Trophoblast cell (in vitro differentiated cells and primary cell): ENCODE measurements at regions not wholly inside any gene's neighbourhood (a gene's known extent, or its start where the extent isn't known, plus 50 kb on each side); places are given as distances from the start of the nearest gene placed in this dataset.
A peak's percentile ranks its signal among the peaks of the same experiment; 100 is the strongest.
"Not testable (repeated sequence)": the region's sequence is repeated elsewhere in the genome, so short reads cannot be mapped to it uniquely, and the experiment has no call there.

Experiments
- DNase-seq, 2 donors: peaks; one replicate each; pipeline ENCODE4 v3.0.0-alpha.2; 2016
- H2AFZ ChIP-seq: 2 replicates; pipeline ENCODE4 v1.6.1; 2013; ENCODE audit warnings: low read length, moderate library complexity, mild to moderate bottlenecking; ENCODE audit not compliant: insufficient read depth, poor library complexity
- H2AK5ac ChIP-seq: 2 replicates; pipeline ENCODE4 v1.6.1; 2013; ENCODE audit warnings: mild to moderate bottlenecking, low read length
- H2BK120ac ChIP-seq: 2 replicates; pipeline ENCODE4 v1.6.1; 2013; ENCODE audit warnings: low read length, mild to moderate bottlenecking, moderate library complexity; ENCODE audit not compliant: insufficient read depth, poor library complexity
- H2BK12ac ChIP-seq: 2 replicates; pipeline ENCODE4 v1.6.1; 2013; ENCODE audit warnings: mild to moderate bottlenecking, low read length, moderate library complexity
- H2BK5ac ChIP-seq: 2 replicates; pipeline ENCODE4 v1.6.1; 2013; ENCODE audit warnings: low read length, low read depth, moderate library complexity, mild to moderate bottlenecking; ENCODE audit not compliant: poor library complexity
- H3K14ac ChIP-seq: 2 replicates; pipeline ENCODE4 v1.6.1; 2013; ENCODE audit warnings: mild to moderate bottlenecking, low read length
- H3K18ac ChIP-seq: 2 replicates; pipeline ENCODE4 v1.6.1; 2013; ENCODE audit warnings: mild to moderate bottlenecking, low read length
- H3K23ac ChIP-seq: 2 replicates; pipeline ENCODE4 v1.6.1; 2013; ENCODE audit warnings: low read length
- H3K27ac ChIP-seq: 2 replicates; pipeline ENCODE4 v1.5.1; 2013; ENCODE audit warnings: low read depth, mild to moderate bottlenecking, inconsistent platforms, low read length, moderate library complexity
- H3K27me3 ChIP-seq: 2 replicates; pipeline ENCODE4 v1.6.1; 2013; ENCODE audit warnings: inconsistent platforms, mild to moderate bottlenecking, low read length, moderate library complexity; ENCODE audit not compliant: insufficient read depth
- H3K36me3 ChIP-seq, 2 experiments: 1 replicate in 1 of 2; 2 replicates in 1 of 2; pipeline ENCODE4 v1.6.1; 2013; ENCODE audit warnings: low read length in 2 of 2, mild to moderate bottlenecking in 2 of 2, moderate library complexity in 1 of 2; ENCODE audit not compliant: insufficient read depth in 2 of 2, control insufficient read depth in 1 of 2
- H3K4ac ChIP-seq: 2 replicates; pipeline ENCODE4 v1.6.1; 2013; ENCODE audit warnings: low read depth, mild to moderate bottlenecking, low read length, moderate library complexity
- H3K4me1 ChIP-seq, 2 experiments: 1 replicate in 1 of 2; 2 replicates in 1 of 2; pipeline ENCODE4 v1.6.1; 2013; ENCODE audit warnings: low read length in 2 of 2, mild to moderate bottlenecking in 2 of 2, moderate library complexity in 1 of 2; ENCODE audit not compliant: insufficient read depth in 2 of 2, control insufficient read depth in 1 of 2
- H3K4me2 ChIP-seq: 2 replicates; pipeline ENCODE4 v1.6.1; 2013; ENCODE audit warnings: inconsistent platforms, mild to moderate bottlenecking, low read length, moderate library complexity
- H3K4me3 ChIP-seq: 2 replicates; pipeline ENCODE4 v1.5.1; 2013; ENCODE audit warnings: mild to moderate bottlenecking, low read depth, low read length, inconsistent platforms
- H3K79me1 ChIP-seq: one replicate; pipeline ENCODE4 v1.6.1; 2013; ENCODE audit warnings: low read length
- H3K79me2 ChIP-seq: 2 replicates; pipeline ENCODE4 v1.6.1; 2013; ENCODE audit warnings: low read length, mild to moderate bottlenecking; ENCODE audit not compliant: control insufficient read depth, insufficient read depth, poor library complexity
- H3K9ac ChIP-seq: 2 replicates; pipeline ENCODE4 v1.6.1; 2013; ENCODE audit warnings: mild to moderate bottlenecking, low read length
- H3K9me3 ChIP-seq: 2 replicates; pipeline ENCODE4 v1.6.1; 2013; ENCODE audit warnings: low read depth, mild to moderate bottlenecking, control low read depth, inconsistent platforms, low read length; ENCODE audit not compliant: insufficient read depth
- H4K12ac ChIP-seq: 2 replicates; pipeline ENCODE4 v1.6.1; 2013; ENCODE audit warnings: low read depth, mild to moderate bottlenecking, low read length, moderate library complexity
- H4K8ac ChIP-seq: 2 replicates; pipeline ENCODE4 v1.6.1; 2013; ENCODE audit warnings: low read depth, mild to moderate bottlenecking, low read length, moderate library complexity
- H4K91ac ChIP-seq: one replicate; pipeline ENCODE4 v1.6.1; 2013; ENCODE audit warnings: low read depth, mild to moderate bottlenecking, low read length, moderate library complexity
- WGBS: extraction: QIAGEN DNeasy Blood & Tissue Kit; methylation state at CpG from one replicate; pipeline ENCODE4 v1.1.7; 2013; ENCODE audit warnings: missing lambda C conversion rate; ENCODE audit not compliant: insufficient read length, insufficient coverage; ENCODE audit errors: extremely low coverage; 5-methylcytosine and 5-hydroxymethylcytosine counted together

DNA sequence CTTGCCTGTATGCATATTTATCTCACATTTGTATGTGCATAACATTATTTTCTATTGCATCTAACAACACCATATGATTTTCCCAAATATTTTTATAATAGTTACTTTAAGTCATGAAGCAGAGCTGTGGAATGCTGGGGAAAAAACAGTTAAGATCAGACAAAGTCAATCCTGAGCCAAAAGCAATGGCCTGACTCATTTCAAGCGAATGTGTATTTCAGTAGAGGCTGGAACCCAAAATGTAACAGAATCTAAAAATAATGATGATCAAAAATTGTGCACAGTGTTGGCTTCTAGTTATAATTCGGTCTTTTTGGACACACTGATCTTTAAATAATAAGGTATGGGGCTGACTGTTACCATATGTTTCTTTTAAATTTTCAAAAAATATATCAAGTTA is 516.2 kb upstream of the ADGRL3 start:
- Histone ChIP-seq H3K4me3 (no peak overlapping the region), H3K4me1 (no peaks in the 10 kb centered on the region), H4K91ac (no peak overlapping the region), H3K27me3 (no peaks in the 10 kb centered on the region), H2AFZ (no peak overlapping the region), H2BK12ac (no peak overlapping the region), H3K4me2 (no peak overlapping the region), H3K4ac (no peak overlapping the region), H4K8ac (no peak overlapping the region), H3K79me1 (no peaks in the 10 kb centered on the region), H4K12ac (no peak overlapping the region), H3K9me3 (no peaks in the 10 kb centered on the region), H2BK120ac (no peak overlapping the region), H2AK5ac (no peak overlapping the region), H3K36me3 (no peaks in the 10 kb centered on the region), H3K18ac (no peak overlapping the region), H3K23ac (no peak overlapping the region), H2BK5ac (no peak overlapping the region), H3K9ac (no peak overlapping the region), H3K14ac (no peak overlapping the region), H3K27ac (no peak overlapping the region), H3K79me2 (no peaks in the 10 kb centered on the region)
- no peak for DNase-seq
- WGBS = no CpG with 5 or more reads among the region's 2 CpGs

DNA sequence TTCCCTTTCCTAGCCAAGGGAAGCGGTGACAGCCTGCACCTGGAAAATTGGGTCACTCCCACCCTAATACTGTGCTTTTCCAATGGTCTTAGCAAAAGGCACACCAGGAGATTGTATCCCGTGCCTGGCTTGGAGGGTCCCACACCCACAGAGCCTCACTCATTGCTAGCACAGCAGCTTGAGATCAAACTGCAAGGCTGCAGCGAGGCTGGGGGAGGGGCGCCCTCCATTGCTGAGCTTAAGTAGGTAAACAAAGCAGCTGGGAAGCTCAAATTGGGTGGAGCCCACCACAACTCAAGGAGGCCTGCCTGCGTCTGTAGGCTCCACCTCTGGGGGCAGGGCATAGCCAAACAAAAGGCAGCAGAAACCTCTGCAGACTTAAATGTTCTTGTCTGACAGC is 504.1 kb upstream of the ADGRL3 start:
- H3K23ac ChIP-seq, H3K4me1 ChIP-seq, H3K36me3 ChIP-seq, H2BK12ac ChIP-seq, H3K9me3 ChIP-seq, H2AFZ ChIP-seq, H4K12ac ChIP-seq, H2BK5ac ChIP-seq, H2BK120ac ChIP-seq, DNase-seq, H3K14ac ChIP-seq, H2AK5ac ChIP-seq, H3K79me1 ChIP-seq, H3K18ac ChIP-seq, H3K9ac ChIP-seq, H3K27me3 ChIP-seq, H3K27ac ChIP-seq, H3K79me2 ChIP-seq, H4K8ac ChIP-seq, H3K4ac ChIP-seq, H4K91ac ChIP-seq, H3K4me3 ChIP-seq, H3K4me2 ChIP-seq: not testable (repeated sequence)
- WGBS = no CpG with 5 or more reads among the region's 5 CpGs

DNA sequence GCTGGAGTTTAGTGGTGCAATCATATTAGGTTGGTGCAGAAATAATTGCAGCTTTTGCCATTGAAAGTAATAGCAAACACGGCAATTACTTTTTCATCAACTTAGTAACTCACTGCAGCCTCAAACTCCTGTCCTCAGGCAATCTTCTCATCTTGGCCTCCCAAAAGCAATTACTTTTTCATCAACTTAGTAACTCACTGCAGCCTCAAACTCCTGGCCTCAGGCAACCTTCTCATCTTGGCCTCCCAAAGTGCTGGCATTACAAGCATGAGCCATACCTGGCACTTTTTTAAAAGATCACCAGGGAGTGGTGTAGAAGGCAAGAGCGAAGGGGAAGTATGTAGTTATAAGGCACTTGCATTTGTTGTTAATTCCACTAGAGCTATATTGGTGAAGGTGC is 491.1 kb upstream of the ADGRL3 start:
- Histone ChIP-seq H3K9ac (no peak overlapping the region), H3K4me1 (no peaks in the 10 kb centered on the region), H2BK5ac (no peak overlapping the region), H4K91ac (no peak overlapping the region), H3K36me3 (no peaks in the 10 kb centered on the region), H3K14ac (no peak overlapping the region), H3K4me3 (no peak overlapping the region), H2BK120ac (no peak overlapping the region), H3K79me2 (no peaks in the 10 kb centered on the region), H3K27ac (no peak overlapping the region), H3K79me1 (no peaks in the 10 kb centered on the region), H4K12ac (no peak overlapping the region), H2AFZ (no peak overlapping the region), H3K9me3 (no peaks in the 10 kb centered on the region), H2BK12ac (no peak overlapping the region), H2AK5ac (no peak overlapping the region), H3K27me3 (no peaks in the 10 kb centered on the region), H3K4ac (no peak overlapping the region), H4K8ac (no peak overlapping the region), H3K18ac (no peak overlapping the region), H3K23ac (no peak overlapping the region), H3K4me2 (no peak overlapping the region)
- WGBS = no CpG with 5 or more reads among the region's 2 CpGs
- DNase-seq = peak in 1 of 2 donors; percentile 11

DNA sequence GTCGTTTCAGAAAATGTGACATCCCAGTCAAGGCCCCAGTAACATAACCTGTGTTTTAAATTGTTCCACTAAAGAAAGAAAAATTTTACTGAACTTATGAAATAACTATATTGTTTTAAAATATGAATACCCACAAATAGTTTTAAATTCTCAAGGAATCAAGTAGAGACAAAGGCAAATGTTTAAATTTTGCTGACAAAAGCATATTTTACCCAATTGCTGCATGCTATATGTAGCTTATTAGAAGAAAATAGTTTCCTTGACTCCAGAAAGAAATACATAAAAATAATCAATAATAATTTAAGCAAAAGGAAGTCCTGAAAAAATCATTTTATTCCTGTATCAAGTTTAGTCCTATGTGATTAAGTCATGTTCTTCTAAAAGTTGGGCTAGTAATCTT is 481.3 kb upstream of the ADGRL3 start:
- Histone ChIP-seq H3K9me3 (no peaks in the 10 kb centered on the region), H3K4ac (no peak overlapping the region), H2AK5ac (no peak overlapping the region), H3K4me3 (no peak overlapping the region), H3K9ac (no peak overlapping the region), H3K23ac (no peak overlapping the region), H3K27me3 (no peaks in the 10 kb centered on the region), H4K91ac (no peak overlapping the region), H4K12ac (no peak overlapping the region), H2BK120ac (no peak overlapping the region), H3K18ac (no peak overlapping the region), H4K8ac (no peak overlapping the region), H3K27ac (no peak overlapping the region), H3K36me3 (no peaks in the 10 kb centered on the region), H2BK5ac (no peak overlapping the region), H3K4me2 (no peak overlapping the region), H3K79me2 (no peaks in the 10 kb centered on the region), H3K4me1 (peaks cover 0 to 1% of the 10 kb centered on the region in 2 experiments), H3K14ac (no peak overlapping the region), H3K79me1 (peaks cover under 1% of the 10 kb centered on the region), H2AFZ (no peak overlapping the region), H2BK12ac (no peak overlapping the region)
- DNase-seq = no peak
- WGBS = no CpG with 5 or more reads among the region's 1 CpG
